ENCODE measurements at regions not wholly inside any gene's neighbourhood (a gene's known extent, or its start where the extent isn't known, plus 50 kb on each side); places are given as distances from the start of the nearest gene placed in this dataset.

DNA sequence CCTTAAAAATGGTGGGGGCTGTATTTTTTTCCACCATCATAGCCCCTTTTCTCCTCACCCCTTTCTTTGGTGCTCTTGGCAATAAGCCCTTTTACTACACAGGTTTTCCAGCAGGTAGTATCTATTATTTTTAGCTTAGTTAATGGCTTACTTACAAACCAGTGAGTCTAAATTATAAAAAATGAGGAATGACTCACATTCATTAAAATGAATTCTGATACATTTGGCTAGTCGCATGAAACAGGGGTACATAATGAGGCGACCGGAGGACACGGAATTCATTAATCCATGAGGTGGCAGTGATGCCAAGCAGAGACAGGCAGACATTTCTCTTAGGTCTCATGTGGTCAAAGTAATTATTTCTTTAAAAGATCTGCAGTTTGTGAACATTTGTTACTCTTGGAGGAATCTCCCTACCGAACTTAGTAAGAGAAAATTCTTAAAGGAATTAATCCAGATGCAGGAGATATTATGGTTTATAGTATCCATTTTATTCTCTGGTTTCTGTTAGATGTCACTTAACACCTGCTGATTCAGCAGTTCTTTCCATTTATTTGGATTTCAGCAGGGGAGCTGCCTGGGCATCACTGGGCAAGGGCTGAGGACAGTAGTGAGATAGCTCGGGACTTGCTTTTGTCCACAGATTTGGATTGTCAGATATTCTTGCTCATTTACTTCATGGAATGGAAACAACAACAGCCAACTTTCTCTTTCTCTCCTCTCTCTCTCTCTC, 575.0 kb upstream of the NR3C2 start:
- no peak for DNase-seq

DNA sequence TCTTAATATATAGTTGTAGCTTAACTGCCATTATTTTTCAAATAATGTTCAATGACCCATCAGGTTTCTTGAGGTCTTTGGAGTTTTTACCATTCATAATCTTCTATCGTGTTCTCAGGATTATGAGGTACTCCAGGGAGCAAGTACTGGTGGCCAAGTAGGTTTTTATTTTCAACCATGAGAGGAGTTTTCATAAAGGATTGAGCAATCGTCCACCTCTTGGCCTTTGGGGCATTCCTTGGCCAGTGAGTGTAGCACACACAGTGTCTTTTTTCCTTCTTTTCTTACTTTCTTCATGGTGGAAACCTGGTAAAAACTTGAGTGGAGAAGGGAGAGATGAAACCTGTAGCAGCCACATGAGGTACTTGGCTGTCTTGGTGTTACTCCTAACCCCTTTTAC, 567.0 kb upstream of the NR3C2 start:
- no peak for DNase-seq

DNA sequence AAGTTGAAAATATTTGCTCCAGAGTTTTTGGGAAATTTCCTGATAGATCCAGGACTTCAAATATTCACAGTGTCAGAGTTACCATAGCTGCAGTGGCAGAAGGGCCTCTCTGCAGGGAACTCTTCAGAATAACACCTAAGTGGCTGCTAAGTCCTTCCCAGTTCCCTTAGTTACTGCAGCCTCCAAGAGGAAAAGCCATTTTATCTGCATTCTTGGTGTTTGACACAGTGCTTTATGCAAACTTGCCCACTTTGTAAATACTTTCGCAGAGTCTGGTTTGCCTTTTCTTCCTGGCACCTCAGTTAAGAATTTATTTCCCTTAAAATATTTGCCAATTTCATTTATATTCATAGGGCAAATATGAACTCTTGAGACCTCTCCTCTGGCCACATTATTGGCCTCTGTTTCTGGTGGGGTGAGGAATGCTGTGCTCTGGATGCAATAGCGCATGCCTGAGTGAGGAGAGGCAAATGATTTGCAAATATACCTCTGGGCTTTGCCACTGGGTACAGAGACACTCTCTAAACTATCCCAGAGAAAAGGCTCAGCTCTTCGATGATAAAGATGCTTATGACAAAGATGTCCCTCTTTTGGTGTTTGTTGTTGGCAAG, 566.3 kb upstream of the NR3C2 start:
- DNase-seq, result no peak

DNA sequence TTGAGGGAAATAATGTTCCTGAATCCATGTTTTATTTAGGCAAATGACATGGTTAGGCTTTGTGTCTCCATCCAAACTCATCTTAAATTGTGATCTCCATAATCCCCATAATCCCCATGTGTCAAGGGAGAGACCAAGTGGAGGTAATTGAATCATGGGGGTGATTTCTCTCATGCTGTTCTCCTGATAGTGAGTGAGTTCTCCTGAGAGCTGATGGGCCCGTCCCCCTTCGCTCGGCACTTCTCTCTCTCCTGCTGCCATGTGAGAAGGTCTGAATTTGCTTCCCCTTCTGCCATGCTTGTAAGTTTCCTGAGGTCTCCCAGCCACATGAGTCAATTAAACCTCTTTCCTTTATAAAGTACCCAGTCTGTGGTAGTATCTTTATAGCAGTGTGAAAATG, 563.0 kb upstream of the NR3C2 start:
- no peak for DNase-seq

DNA sequence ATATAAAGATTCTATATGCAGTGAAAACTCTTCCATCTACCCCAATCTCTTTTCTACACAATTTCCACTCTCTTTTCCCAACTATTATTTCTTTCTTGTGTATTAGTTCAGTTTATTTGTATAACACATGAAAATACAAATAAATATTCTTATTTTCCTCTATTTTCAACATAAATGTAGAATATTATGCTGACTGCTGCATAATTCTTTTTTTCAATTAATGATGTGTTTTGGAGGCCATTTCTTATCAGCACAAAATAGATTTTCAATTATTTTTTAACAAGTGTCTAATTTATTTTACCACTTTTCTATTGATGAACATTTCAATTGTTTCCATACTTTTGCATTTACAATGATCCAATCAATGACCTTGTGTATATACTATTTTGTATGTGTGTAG, 557.7 kb upstream of the NR3C2 start:
- DNase-seq, result no peak

DNA sequence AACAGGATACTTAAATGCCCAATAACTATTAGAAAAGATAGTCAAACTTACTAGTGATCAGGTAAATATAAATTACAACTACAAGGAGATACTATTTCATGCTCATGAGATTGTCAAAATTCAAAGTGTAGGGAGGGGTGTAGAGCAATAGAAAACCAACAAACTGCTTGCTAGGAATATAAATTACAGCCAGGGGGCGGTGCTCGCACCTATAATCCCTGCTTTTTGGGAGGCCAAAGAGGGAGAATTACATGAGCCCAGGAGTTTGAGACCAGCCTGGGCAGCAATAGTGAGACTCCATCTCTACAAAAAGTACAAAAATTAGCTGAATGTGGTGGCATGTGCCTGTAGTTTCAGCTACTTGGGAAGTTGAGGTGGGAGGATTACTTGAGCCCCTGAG, 556.5 kb upstream of the NR3C2 start:
- DNase-seq, result no peak

DNA sequence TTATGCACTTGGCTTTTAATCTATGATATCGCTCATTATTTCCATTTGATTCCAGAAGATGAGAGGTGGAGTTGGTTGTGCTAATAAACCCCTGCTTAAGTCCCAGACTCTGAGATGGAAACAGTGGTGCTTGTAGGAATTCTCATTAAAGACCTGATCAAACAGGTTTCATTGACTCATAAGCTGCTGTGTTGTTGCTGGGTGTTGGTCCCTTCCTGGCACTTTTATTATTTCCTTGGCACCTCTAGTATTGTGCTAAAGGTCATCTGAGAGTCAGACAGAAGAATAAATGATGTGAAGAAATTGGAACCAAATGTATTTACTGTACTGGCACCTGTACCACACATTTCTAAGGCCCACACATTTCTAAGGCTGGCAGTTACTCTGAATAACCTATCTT, 544.7 kb upstream of the NR3C2 start:
- DNase-seq, result no peak

DNA sequence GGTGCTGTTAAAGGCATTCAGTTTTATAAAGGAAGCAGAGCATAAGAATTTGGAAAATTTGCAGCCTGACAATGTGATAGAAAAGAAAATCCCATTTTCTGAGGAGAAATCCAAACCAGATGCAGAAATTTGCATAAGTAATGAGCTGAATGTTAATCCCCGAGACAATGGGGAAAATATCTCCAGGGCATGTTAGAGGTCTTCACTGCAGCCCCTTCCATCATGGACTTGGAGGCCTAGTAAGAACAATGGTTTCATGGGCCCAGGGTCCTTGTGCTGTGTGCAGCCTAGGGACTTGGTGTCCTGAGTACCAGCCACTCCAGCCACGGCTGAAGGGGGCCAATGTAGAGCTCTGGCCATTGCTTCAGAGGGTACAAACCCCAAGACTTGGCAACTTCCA, 542.7 kb upstream of the NR3C2 start:
- DNase-seq, result no peak

DNA sequence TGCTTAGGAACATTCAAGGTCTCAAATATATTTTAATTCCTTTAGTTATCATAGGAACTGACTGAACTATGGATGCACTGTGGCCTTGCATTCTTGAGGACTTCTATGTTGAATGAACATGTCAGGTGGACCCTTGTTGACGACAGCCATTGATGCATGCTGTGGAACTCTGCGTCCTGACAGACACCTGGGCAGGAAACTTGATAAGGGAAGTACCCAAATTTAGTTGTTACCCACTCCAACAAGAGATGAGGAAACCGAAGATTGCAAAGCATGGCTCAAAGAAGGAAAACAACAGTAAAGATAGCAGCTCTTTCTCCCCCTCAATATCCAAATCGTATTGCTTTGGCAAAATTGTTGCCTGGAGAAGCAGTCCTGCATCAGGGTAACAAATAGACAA, 540.0 kb upstream of the NR3C2 start:
- DNase-seq, result peak; percentile 25

DNA sequence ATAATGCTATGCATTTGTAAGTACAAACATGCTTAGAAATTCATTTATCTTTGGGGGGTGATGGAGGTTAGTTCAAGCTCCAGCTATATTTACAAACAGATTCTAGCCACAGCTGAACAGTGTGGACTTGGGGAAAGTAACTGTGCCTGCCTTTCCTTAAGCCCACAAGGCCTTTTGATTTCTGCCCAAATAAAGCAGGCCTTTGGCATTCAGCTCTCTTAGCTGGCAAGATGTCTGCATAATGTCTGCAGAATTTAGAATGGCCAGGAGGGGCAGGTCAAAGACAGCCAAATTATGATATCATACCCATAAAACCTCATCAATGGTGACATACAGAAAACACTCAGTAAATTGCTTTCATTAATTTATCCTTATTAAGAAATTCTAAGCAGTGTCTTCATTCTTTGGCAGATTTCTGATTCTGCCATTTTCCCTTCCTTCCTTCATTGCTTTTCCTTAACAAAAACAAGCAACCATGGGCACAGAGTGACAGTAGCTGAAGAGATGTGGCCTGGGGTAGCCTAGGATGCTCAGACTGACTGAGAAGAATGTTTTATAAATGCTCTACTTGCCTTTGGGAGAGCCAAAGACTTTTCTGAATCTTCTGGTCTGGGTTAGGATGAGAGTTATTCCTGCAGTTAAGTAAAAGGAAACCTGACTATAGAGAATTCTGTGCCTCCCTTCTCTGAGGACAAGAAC, 538.7 kb upstream of the NR3C2 start:
- no peak for DNase-seq

DNA sequence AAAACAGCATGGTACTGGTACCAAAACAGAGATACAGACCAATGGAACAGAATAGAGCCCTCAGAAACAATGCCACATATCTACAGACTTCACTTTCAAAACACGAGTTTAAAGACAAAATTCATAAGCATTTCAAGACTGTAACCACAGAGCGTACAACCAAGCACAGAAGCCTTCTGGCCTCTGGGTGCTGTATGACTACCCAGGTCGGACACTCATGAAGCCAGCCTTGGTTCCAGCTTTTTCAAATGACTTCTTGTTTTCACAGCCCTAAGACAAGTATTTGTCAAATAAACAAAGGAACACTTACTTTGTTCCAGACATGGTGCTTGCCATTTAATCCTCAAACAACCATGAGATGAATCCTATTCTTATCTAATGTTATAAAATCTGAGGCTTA, 536.1 kb upstream of the NR3C2 start:
- no peak for DNase-seq

DNA sequence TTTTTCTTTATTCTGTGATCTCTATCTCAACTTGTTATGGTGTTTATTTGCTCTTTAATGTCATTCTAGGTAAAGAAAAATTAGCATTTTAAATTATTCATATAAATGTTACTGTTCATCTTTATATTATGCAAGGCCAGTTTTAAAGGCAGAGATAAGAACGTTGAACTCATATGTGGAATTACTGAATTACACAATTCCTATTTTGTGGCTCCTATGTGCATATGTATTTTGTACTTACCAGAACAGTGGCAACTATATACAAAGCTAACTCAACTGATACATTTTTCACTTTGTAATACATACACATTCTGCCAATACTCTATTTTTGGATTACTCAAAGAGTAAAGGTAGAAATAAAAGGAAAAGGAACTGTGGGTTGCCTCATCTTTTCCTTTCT, 533.2 kb upstream of the NR3C2 start:
- no peak for DNase-seq

DNA sequence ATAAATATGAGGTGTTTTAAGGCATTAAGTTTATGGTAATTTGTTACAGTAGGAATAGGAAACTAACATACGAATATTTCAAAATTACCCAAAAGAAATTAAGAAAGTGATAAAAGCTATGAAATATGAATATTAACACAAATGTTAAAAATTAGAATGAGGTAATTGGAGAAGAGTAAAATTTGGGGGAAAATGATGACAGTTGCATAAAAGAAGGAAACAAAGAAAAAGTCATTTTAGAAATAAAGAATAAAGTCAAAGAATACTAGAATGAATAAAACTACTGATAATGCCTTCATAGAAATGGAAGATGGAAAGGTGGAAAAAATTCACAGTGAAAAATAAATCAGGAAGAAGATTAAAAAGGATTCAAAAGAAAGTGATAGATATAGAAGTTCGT, 522.9 kb upstream of the NR3C2 start:
- no peak for DNase-seq

DNA sequence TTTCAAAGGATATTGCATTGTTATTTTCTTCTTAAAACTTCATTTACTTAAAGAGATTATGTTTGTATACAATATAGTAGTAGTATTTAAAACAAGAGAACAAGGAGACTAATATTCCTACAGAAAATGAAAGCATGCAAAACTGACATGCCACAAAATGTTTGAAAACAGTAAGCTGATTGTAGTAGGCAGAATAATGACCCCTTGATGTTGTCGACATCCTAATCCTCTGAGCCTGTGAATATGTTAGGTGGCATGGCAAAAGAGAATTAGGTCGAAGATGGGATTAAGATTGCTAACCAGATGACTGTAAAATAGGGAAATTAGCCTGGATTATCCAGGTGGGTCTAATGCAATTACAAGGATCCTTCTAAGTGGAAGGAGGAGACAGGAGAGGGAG, 522.2 kb upstream of the NR3C2 start:
- DNase-seq, result no peak

DNA sequence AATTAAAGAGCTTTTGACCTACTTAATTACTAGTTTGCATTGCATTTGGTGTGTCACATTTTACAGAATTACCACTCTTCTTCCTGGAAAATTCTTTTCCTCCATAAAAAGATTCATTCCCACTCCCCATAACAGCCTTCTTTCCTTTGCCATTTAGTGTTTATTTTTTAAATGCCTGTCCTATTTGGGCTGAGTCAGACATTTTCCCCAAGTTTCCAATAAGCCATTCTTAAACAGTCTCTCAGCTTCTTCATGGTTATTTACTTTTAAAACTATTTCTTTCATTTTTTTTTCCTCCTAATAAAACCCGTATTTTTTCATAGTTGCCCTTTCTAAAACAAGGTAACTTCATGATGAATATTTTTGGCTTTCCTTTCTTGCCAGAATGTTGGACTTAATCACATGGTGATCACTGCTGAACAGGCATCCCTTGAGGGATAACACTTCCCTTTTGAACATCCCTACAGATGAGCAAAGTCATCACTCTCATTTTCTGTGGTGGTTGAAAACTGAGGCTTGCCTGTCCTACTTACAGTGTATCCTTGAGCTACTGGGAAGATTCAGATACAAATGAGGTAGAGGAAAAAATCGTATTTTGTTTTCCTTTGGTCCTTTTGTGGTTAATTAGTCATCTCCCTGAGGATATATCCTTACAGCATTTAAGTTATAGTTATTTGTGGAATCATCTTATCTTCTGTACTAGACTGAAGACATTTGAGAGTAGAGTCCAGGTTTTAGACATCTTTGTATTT, 520.5 kb upstream of the NR3C2 start:
- DNase-seq, result no peak

DNA sequence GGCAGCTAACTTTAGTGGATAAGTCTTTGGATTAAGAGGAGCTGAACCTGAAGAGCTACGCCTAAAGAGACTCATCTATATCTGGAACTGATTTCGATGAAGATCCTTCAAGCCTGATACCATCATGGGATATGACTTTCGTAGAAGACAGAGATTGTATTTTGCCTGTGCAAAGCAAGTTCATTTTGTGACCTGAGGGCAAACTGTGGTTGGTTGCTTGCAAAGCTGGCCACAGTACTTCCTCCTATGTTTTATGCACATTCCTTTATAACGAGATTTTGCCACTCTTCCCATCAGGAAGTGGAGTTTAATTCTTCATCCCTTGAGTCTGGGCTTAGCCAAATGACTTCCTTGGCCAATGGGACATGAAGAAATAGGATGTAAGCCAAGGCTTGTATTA, 519.3 kb upstream of the NR3C2 start:
- no peak for DNase-seq

DNA sequence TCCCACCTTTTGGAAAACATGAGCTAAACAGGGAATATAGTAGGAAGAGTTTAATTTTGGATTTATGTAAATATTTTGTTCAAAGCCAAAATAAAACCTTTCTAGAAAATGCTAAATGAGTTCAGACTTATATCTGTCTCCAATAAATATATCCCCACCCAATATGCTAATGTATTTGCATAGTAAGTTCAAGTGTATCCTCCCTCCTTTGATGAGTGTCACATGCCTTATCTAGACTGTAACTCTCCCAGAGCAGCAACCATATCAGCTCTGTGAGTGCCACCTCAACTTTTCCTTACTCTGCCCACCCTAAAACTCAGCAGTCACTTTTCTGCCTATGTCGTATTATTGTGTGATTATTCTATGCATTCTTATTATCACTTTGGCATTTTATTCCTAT, 516.1 kb upstream of the NR3C2 start:
- DNase-seq, result no peak

DNA sequence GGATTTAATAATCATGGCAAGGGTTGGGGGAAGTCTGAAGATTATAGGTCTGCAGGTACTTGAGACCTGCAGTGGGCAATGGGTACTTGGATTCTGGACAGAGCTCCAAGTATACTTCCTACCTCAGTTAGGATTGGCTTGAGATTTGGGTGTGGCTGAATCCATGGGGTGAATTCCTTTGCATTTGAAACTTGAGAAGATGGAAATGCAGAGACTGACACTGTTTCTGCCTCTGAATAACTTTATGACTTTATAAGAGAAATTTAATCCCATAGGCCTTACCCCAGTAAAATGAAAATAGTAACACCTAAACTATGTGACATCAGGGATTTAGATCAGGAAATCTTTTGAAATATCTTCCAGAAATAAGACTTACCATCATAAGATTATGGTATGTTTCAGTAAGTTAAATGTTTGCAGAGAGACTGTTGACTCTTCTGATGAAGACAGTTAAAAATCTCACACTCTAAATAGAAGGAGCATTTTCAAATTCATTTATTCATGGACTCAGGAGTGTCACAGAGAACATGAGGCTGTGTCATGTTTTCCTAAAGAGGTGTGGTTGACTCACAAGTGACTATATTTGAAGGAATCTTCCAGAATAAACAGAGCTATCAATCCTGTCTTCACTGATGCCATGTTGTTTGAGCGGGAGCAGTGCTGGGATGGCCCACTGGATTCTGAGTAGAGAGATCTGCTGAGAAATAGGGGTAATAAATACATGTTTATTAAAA, 513.5 kb upstream of the NR3C2 start:
- DNase-seq, result no peak

DNA sequence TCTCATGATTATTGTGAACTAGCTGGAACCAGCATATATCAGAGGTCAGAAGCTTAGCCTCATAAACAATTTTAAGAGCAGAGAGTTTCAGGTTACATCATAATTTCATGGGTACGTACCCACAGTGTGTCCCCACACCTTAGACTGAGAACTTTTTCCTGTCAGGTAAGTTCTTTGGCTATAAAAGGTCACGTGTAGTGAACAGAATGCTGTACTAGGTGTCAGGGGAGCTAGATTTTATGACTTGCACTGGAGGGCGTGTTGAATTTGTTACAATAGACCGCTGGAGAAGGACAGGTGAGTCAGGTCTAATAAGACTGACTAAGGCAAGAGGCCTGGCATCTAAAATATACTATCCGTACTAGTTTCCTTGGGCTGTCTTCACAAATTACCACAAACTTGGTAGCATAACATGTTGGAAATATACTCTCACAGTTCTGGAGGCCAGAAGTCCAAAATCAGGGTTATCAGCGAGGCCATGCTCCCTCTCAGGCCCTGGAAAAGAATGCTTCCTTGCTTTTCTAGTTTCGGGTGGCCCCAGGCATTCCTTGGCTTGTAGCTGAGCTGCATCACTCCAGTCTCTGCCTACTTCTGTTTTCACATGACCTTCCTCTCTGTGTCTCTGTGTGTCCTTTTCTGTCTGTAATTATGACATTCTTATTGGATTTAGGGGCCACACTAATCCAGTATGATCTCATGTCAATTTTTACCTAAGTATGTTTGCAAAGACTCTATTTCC, 512.0 kb upstream of the NR3C2 start:
- no peak for DNase-seq

DNA sequence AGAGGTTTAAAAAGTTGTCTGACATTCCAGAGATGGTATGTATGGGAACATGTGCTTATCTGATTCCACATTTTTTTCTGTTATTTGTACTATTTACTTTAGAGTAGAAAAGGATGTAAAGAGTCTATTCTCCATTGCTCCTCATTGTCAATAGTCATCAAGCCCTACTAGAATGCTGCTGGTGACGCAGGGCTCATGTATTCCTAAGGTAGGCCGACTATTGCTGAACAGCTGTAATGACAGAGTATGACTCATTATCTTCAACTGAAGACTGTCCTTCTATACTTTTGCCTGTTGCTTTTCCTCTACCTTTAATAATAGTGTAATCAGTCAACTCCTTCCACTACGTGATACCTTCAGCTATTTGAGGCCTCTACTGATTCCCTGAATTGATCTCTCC, 509.1 kb upstream of the NR3C2 start:
- DNase-seq, result no peak

DNA sequence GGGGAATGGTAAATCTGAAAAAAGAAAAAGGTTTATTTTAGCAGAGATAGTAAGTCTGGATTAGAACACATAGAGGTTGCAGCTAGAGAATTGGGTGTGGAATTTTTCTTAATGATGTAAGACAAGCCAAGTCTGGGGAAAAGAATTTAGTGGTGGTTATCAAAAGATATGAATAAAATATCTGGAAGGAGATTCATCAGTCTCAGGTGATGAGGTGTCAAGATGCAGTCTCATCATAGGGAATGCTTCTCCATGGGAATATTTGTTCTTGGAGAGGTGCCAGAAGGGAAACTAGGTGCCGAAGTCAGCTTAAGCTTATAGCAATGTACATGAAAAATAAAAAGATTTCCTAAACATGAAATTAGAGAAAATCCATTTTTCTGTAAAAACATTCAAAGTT, 504.1 kb upstream of the NR3C2 start:
- DNase-seq, result no peak

DNA sequence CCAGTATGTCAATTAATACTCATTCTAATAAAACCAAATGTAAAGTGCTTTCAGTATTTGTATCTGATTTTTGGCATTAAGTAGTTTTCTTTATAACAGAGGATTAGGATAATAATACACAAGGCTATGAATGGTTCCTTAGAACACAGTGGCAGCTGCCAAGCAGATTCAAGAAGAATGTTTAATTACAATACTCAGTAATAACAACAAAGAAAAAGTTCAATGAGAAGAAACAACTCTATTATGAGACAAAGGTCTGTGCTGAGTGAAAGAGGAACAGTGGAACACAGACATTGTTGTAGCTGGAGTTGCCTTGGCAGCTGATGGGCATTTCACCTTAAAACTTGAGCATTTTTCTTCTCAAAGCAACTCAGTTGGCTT, 502.6 kb upstream of the NR3C2 start:
- DNase-seq, result no peak

Measured in CD4-positive, alpha-beta T cell treated with Interleukin-15 for 1 hour (primary cell).